HepG2 (cell line): ENCODE measurements at regions not wholly inside any gene's neighbourhood (a gene's known extent, or its start where the extent isn't known, plus 50 kb on each side); places are given as distances from the start of the nearest gene placed in this dataset.

ENCODE experiments used
- ATAC-seq: fragments of 200-7000 bp; cut with Tn5 transposase; 3 replicates; pipeline ENCODE4 v1.9.1; 2020; ENCODE audit warnings: mild to moderate bottlenecking, moderate library complexity
- BruUV-seq: library from RNA; stranded (reverse); fragments of 400-500 nt; replicated peaks from 2 replicates; lab custom pipeline; 2021; lab: Mats Ljungman, UMichigan
- CTCF ChIA-PET: fragments of 300-600 bp; formaldehyde crosslinking; extraction: SDS; loops from one replicate; lab custom pipeline; 2021; ENCODE audit warnings: low total read pairs, inconsistent platforms, low intra/inter-chr PET ratio; lab: Yijun Ruan, JAX
- POLR2A ChIA-PET: fragments of 350-600 bp; sonication (Branson Sonifier 250); formaldehyde crosslinking; loops from one replicate; lab custom pipeline; 2020; ENCODE audit warnings: antibody characterized with exemption, inconsistent platforms; lab: Yijun Ruan, JAX
- DNase-seq: peaks from one replicate; pipeline ENCODE4 v3.0.0-alpha.2; 2015; ENCODE audit warnings: low spot score
- FAIRE-seq: peaks from 3 replicates; lab custom pipeline; 2011; peaks lifted over from hg19 to GRCh38; lab: Jason Lieb, UNC
- H2AFZ ChIP-seq: one replicate; pipeline ENCODE4 v1.6.1; 2011; ENCODE audit warnings: low read length, inconsistent platforms
- H3K27ac ChIP-seq: fragments of 300-600 bp; 3 replicates; pipeline ENCODE4 v1.8.0; 2011; ENCODE audit warnings: mixed run types, mild to moderate bottlenecking, mixed read lengths, low read length, inconsistent platforms; ENCODE audit not compliant: insufficient read depth; ENCODE audit errors: extremely low read length
- H3K27me3 ChIP-seq, 2 experiments: fragments of 200-600 bp in 1 of 2; 2 replicates in 1 of 2; 3 replicates in 1 of 2; pipeline versions ENCODE4 v1.6.0 to v1.8.0; 2011; ENCODE audit warnings: low read length in 2 of 2, mild to moderate bottlenecking in 2 of 2, moderate library complexity in 2 of 2, inconsistent platforms in 1 of 2; ENCODE audit not compliant: insufficient read depth in 2 of 2, control insufficient read depth in 1 of 2
- H3K36me3 ChIP-seq, 2 experiments: fragments of 200-600 bp in 1 of 2; replicated peaks in 1 of 2; 2 replicates in 1 of 2; 3 replicates in 1 of 2; pipeline versions ENCODE4 v1.5.1 to v1.8.0; 2011; ENCODE audit warnings: low read length in 2 of 2, inconsistent platforms in 1 of 2; ENCODE audit not compliant: insufficient read depth in 2 of 2, control insufficient read depth in 1 of 2
- H3K4me1 ChIP-seq: 2 replicates; pipeline ENCODE4 v1.5.1; 2012; ENCODE audit warnings: low read length, inconsistent platforms; ENCODE audit not compliant: insufficient read depth
- H3K4me2 ChIP-seq: 2 replicates; pipeline ENCODE4 v1.6.0; 2011; ENCODE audit warnings: low read depth, low read length, inconsistent platforms
- H3K4me3 ChIP-seq, 3 experiments: fragments of 200-600 bp in 1 of 3; sonication (generic), shearing (Covaris generic) in 1 of 3; replicated peaks in 1 of 3; 2 replicates each; pipeline ENCODE4 v1.5.1; 2011 to 2016; ENCODE audit warnings: low read length in 3 of 3, inconsistent platforms in 2 of 3, low read depth in 2 of 3, mild to moderate bottlenecking in 2 of 3, control low read depth in 1 of 3, mixed read lengths in 1 of 3; ENCODE audit not compliant: insufficient read depth in 1 of 3
- H3K79me2 ChIP-seq: one replicate; pipeline ENCODE4 v1.6.1; 2011; ENCODE audit warnings: low read length, inconsistent platforms; ENCODE audit not compliant: insufficient read depth
- H3K9ac ChIP-seq: 2 replicates; pipeline ENCODE4 v1.6.0; 2011; ENCODE audit warnings: mild to moderate bottlenecking, low read depth, low read length, inconsistent platforms; ENCODE audit not compliant: insufficient read depth
- H3K9me3 ChIP-seq: 2 replicates; pipeline ENCODE4 v1.5.1; 2012; ENCODE audit warnings: mild to moderate bottlenecking, low read length
- H4K20me1 ChIP-seq: 2 replicates; pipeline ENCODE4 v1.6.0; 2011; ENCODE audit warnings: inconsistent platforms, mild to moderate bottlenecking, low read length, moderate library complexity; ENCODE audit not compliant: insufficient read depth
- BRD4 ChIP-seq: sonication (generic); formaldehyde crosslinking; IDR thresholded peaks from 2 replicates; pipeline ENCODE4 v1.4.0; 2020; ENCODE audit warnings: missing genetic modification reagents
- GLI4 ChIP-seq: sonication (generic); formaldehyde crosslinking; IDR thresholded peaks from 2 replicates; pipeline ENCODE4 v1.5.1; 2020; ENCODE audit warnings: missing genetic modification reagents, mild to moderate bottlenecking, moderate library complexity, borderline replicate concordance
- JUND ChIP-seq: sonication (generic); formaldehyde crosslinking; IDR thresholded peaks from 2 replicates; pipeline ENCODE4 v1.8.0; 2022; ENCODE audit warnings: mild to moderate bottlenecking, missing genetic modification reagents
- KDM3A ChIP-seq: IDR thresholded peaks from 2 replicates; pipeline ENCODE4 v1.6.1; 2018; ENCODE audit warnings: low read depth, missing compliant biosample characterization
- NAIF1 ChIP-seq: sonication (generic); formaldehyde crosslinking; IDR thresholded peaks from 2 replicates; pipeline ENCODE4 v1.5.0; 2020; ENCODE audit warnings: mild to moderate bottlenecking, missing genetic modification reagents, borderline replicate concordance
- RELA ChIP-seq: sonication (generic); formaldehyde crosslinking; IDR thresholded peaks from 2 replicates; pipeline ENCODE4 v1.4.0; 2020; ENCODE audit warnings: missing genetic modification reagents
- RFX1 ChIP-seq: fragments of 450-650 bp; IDR thresholded peaks from 2 replicates; pipeline ENCODE4 v1.6.1; 2017
- SALL1 ChIP-seq: sonication (generic); formaldehyde crosslinking; IDR thresholded peaks from 2 replicates; pipeline ENCODE4 v1.8.0; 2022; ENCODE audit warnings: mild to moderate bottlenecking, missing genetic modification reagents
- TP53 ChIP-seq: sonication (generic); formaldehyde crosslinking; conservative IDR thresholded peaks from 2 replicates; pipeline ENCODE4 v1.4.0; 2020; ENCODE audit warnings: missing genetic modification reagents
- ZBTB38 ChIP-seq: sonication (generic); formaldehyde crosslinking; IDR thresholded peaks from 2 replicates; pipeline ENCODE4 v1.5.1; 2020; ENCODE audit warnings: mild to moderate bottlenecking, missing genetic modification reagents
- ZFP91 ChIP-seq: sonication (generic); formaldehyde crosslinking; IDR thresholded peaks from 2 replicates; pipeline ENCODE4 v1.9.0; 2022; ENCODE audit warnings: missing genetic modification reagents, mild to moderate bottlenecking, borderline replicate concordance
- ZMYM2 ChIP-seq: sonication (generic); formaldehyde crosslinking; IDR thresholded peaks from 2 replicates; pipeline ENCODE4 v1.8.0; 2022; ENCODE audit warnings: mild to moderate bottlenecking, missing genetic modification reagents
- ZNF543 ChIP-seq: sonication (generic); formaldehyde crosslinking; IDR thresholded peaks from 2 replicates; pipeline ENCODE4 v1.4.0; 2020; ENCODE audit warnings: mild to moderate bottlenecking, missing genetic modification reagents
- ZNF614 ChIP-seq: IDR thresholded peaks from 2 replicates; pipeline ENCODE4 v1.6.1; 2018; ENCODE audit warnings: missing biosample characterization, missing genetic modification reagents, inconsistent platforms, borderline replicate concordance
- ZNF639 ChIP-seq: conservative IDR thresholded peaks from 2 replicates; pipeline ENCODE4 v1.6.1; 2018; ENCODE audit warnings: missing genetic modification reagents
- ZNF672 ChIP-seq: sonication (generic); formaldehyde crosslinking; IDR thresholded peaks from 2 replicates; pipeline ENCODE4 v1.8.1; 2022; ENCODE audit warnings: missing genetic modification reagents
- ZNF678 ChIP-seq: sonication (generic); formaldehyde crosslinking; IDR thresholded peaks from 2 replicates; pipeline ENCODE4 v1.4.0; 2020; ENCODE audit warnings: mild to moderate bottlenecking, missing genetic modification reagents
- ZNF749 ChIP-seq: sonication (generic); formaldehyde crosslinking; IDR thresholded peaks from 2 replicates; pipeline ENCODE4 v1.8.0; 2022; ENCODE audit warnings: mild to moderate bottlenecking, missing genetic modification reagents, moderate library complexity, borderline replicate concordance
- WGBS: methylation state at CpG from one replicate; pipeline ENCODE4 v1.1.6; 2017; ENCODE audit warnings: low lambda C conversion rate; 5-methylcytosine and 5-hydroxymethylcytosine counted together
- in situ Hi-C: cut with HindIII; loops from 2 replicates; pipeline ENCODE4 v1.10.0; 2017; ENCODE audit warnings: low pct_unique_long_range_greater_than_20kb; ENCODE audit not compliant: extremely low pct_ligation_motif_present
- intact Hi-C: fragments of 100-400 bp; cut with micrococcal nuclease; formaldehyde crosslinking; loops from one replicate; pipeline ENCODE4 v1.10.0; 2022; ENCODE audit not compliant: unreplicated experiment
- TF ChIP-seq, protein P1 (sequence below): sonication (generic); formaldehyde crosslinking; IDR thresholded peaks from 2 replicates; pipeline ENCODE4 v1.4.0; 2020; ENCODE audit warnings: missing genetic modification reagents
- TF ChIP-seq, protein P2 (sequence below): sonication (generic); formaldehyde crosslinking; conservative IDR thresholded peaks from 2 replicates; pipeline ENCODE4 v1.8.0; 2022; ENCODE audit warnings: low read depth, missing genetic modification reagents

DNA sequence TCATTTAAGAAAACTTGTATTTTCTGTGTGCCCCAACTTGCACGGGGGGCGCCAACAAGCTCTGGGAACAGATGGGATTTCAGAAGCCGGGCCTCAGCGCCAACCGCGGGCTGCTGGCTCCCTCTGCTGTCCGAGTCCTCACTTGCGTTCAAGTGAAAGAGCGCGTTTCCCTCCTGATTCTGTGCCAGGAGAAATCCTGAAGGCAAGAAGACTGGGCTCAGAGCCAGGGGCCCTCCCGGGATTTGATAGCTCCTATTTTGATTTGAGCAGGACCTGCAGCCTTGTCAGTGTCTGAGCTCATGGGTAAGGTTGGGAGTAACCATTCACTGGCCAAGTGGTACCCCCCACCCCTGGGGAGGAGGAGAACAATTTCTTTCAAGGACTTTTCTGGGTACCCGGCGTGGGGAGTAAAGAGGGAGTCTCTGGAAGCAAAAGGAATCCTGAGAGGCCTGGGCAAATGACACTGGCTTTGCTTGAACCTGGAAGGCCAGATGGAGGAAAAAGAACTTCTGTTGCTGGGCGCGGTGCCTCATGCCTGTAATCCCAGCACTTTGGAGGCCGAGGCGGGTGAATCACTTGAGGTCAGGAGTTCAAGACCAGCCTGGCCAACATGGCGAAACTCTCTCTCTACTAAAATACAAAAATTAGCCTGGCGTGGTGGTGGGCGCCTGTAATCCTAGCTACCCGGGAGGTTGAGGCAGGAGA, 179.0 kb upstream of the RGS6 start (continued):
- TF ChIP-seq ZNF639 (no peak), SALL1 (CRISPR knock-in tag) (peak; percentile 26; the same call in 1 of the 2 replicates), ZMYM2 (CRISPR knock-in tag) (no peak), RELA (CRISPR knock-in tag) (no peak), ZNF614 (0 out of 2 replicates have a peak, but pooled peaks have one; percentile 30), GLI4 (no peak), KDM3A (peak; percentile 72; the same call in 1 of the 2 replicates), ZFP91 (no peak), ZNF543 (CRISPR knock-in tag) (no peak), TP53 (CRISPR knock-in tag) (no peak)

DNA sequence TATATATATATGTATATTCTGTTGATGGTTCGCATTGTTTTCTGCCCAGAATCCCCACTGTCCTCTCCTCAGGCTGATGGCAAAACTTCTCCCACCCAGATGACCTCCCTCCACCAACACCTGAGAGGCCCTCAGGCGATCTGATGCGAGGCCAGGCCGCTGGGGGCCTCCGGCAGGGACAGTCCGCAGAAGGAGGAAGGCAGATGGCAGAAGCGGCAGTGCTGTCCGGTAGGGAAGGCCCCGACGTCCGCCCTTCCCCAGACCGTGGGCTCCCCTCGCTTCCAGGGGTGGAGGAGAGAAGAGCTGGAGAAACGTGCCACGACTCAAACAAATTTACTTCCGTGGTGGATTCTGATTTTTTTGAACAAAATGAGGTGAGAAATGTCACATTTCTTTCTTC, 178.3 kb upstream of the RGS6 start:
- Histone ChIP-seq H2AFZ (no peak overlapping the region), H3K79me2 (no peaks in the 10 kb centered on the region), H4K20me1 (no peaks in the 10 kb centered on the region), H3K27me3 (peaks cover 0 to 5% of the 10 kb centered on the region in 2 experiments; a peak in 1 of 5 replicates), H3K36me3 (no peaks in the 10 kb centered on the region), H3K4me1 (no peaks in the 10 kb centered on the region; the same call in 1 of the 2 replicates), H3K9me3 (peaks cover 3% of the 10 kb centered on the region; the same call in 1 of the 2 replicates), H3K4me3 (no peak overlapping the region), H3K4me2 (no peak overlapping the region), H3K27ac (no peak overlapping the region), H3K9ac (no peak overlapping the region)
- CTCF ChIA-PET, result interaction anchor here (2.1 to 3.2 kb wide), 3 partner anchors 33 to 650 kb away, joined by 12 to 24 read pairs (median 16); no protein-coding TSS in a partner anchor
- no peak for ATAC-seq
- in situ Hi-C loops (loop anchor here (5.0 kb wide), 1 partner anchor 617 kb away; no protein-coding TSS in a partner anchor), intact Hi-C loops (loop anchor here (1.0 to 5.0 kb wide), 3 partner anchors 33 to 650 kb away; partner anchors contain the start of gene SIPA1L1)
- no peak for FAIRE-seq
- POLR2A ChIA-PET, result no interaction called here
- whole genome bisulfite sequencing, result 73% methylated on average over 10 of the region's 16 CpGs
- no peak for DNase-seq
- no TSS peak for BruUV-seq
- TF ChIP-seq, protein P1, sequence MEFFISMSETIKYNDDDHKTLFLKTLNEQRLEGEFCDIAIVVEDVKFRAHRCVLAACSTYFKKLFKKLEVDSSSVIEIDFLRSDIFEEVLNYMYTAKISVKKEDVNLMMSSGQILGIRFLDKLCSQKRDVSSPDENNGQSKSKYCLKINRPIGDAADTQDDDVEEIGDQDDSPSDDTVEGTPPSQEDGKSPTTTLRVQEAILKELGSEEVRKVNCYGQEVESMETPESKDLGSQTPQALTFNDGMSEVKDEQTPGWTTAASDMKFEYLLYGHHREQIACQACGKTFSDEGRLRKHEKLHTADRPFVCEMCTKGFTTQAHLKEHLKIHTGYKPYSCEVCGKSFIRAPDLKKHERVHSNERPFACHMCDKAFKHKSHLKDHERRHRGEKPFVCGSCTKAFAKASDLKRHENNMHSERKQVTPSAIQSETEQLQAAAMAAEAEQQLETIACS, result no peak
- TF ChIP-seq ZNF749 (CRISPR knock-in tag) (no peak), ZNF672 (no peak), JUND (CRISPR knock-in tag) (no peak), NAIF1 (CRISPR knock-in tag) (no peak), ZNF678 (CRISPR knock-in tag) (no peak), BRD4 (no peak), ZBTB38 (CRISPR knock-in tag) (no peak), RFX1 (no peak)
- TF ChIP-seq, protein P2, sequence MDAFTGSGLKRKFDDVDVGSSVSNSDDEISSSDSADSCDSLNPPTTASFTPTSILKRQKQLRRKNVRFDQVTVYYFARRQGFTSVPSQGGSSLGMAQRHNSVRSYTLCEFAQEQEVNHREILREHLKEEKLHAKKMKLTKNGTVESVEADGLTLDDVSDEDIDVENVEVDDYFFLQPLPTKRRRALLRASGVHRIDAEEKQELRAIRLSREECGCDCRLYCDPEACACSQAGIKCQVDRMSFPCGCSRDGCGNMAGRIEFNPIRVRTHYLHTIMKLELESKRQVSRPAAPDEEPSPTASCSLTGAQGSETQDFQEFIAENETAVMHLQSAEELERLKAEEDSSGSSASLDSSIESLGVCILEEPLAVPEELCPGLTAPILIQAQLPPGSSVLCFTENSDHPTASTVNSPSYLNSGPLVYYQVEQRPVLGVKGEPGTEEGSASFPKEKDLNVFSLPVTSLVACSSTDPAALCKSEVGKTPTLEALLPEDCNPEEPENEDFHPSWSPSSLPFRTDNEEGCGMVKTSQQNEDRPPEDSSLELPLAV (CRISPR knock-in tag), result no peak
